HG02840 (cell line): ENCODE measurements at regions not wholly inside any gene's neighbourhood (a gene's known extent, or its start where the extent isn't known, plus 50 kb on each side); places are given as distances from the start of the nearest gene placed in this dataset.

ENCODE experiments used
- ATAC-seq: cut with Tn5 transposase; IDR thresholded peaks from one replicate; pipeline ENCODE4 v1.9.1; 2021; ENCODE audit warnings: mild to moderate bottlenecking, moderate library complexity, moderate number of reproducible peaks; ENCODE audit not compliant: unreplicated experiment, low FRiP score

- no peak for ATAC-seq
Measured at GRCh38 chr6:105968603-105969333, 117.4 kb upstream of the PRDM1 start.

- ATAC-seq = no peak
Measured at GRCh38 chr6:105967917-105968602, 118.1 kb upstream of the PRDM1 start.

- ATAC-seq = no peak
Measured at GRCh38 chr6:105966481-105966880, 119.7 kb upstream of the PRDM1 start.

- no peak for ATAC-seq
Measured at GRCh38 chr6:105964979-105965760, 121.0 kb upstream of the PRDM1 start.

- ATAC-seq = no peak
Measured at GRCh38 chr6:105954148-105954547, 132.0 kb upstream of the PRDM1 start.

GRCh38 chr6:105952772-105953690 is 133.1 kb upstream of the PRDM1 start:
- ATAC-seq = no peak

- no peak for ATAC-seq
Measured at GRCh38 chr6:105952326-105952725, 133.8 kb upstream of the PRDM1 start.

- no peak for ATAC-seq
Measured at GRCh38 chr6:105951322-105951721, 134.8 kb upstream of the PRDM1 start.

- no peak for ATAC-seq
Measured at GRCh38 chr6:105949869-105950268, 136.3 kb upstream of the PRDM1 start.

- no peak for ATAC-seq
Measured at GRCh38 chr6:105943514-105943913, 142.6 kb upstream of the PRDM1 start.

- ATAC-seq = no peak
Measured at GRCh38 chr6:105941621-105942412, 144.3 kb upstream of the PRDM1 start.

GRCh38 chr6:105940990-105941389 is 145.1 kb upstream of the PRDM1 start:
- ATAC-seq = no peak

- ATAC-seq = no peak
Measured at GRCh38 chr6:105936972-105937371, 149.2 kb upstream of the PRDM1 start.

GRCh38 chr6:105935416-105935815 is 150.7 kb upstream of the PRDM1 start:
- no peak for ATAC-seq

GRCh38 chr6:105934708-105935107 is 151.4 kb upstream of the PRDM1 start:
- ATAC-seq = no peak

GRCh38 chr6:105932440-105932839 is 153.7 kb upstream of the PRDM1 start:
- no peak for ATAC-seq

GRCh38 chr6:105929626-105930025 is 156.5 kb upstream of the PRDM1 start:
- no peak for ATAC-seq

GRCh38 chr6:105926318-105926717 is 159.8 kb upstream of the PRDM1 start:
- ATAC-seq = no peak

GRCh38 chr6:105925706-105926105 is 160.4 kb upstream of the PRDM1 start:
- ATAC-seq = no peak

GRCh38 chr6:105921781-105922180 is 164.4 kb upstream of the PRDM1 start:
- no peak for ATAC-seq
